Fibroblast of villous mesenchyme (primary cell): ENCODE measurements at regions not wholly inside any gene's neighbourhood (a gene's known extent, or its start where the extent isn't known, plus 50 kb on each side); places are given as distances from the start of the nearest gene placed in this dataset.
A peak's percentile ranks its signal among the peaks of the same experiment; 100 is the strongest.

ENCODE experiments used
- DNase-seq: peaks from one replicate; pipeline ENCODE4 v3.0.0-alpha.2; 2010; ENCODE audit warnings: low read depth
- H3K4me3 ChIP-seq: 2 replicates; pipeline ENCODE4 v1.5.1; 2011; ENCODE audit warnings: low read depth, mild to moderate bottlenecking, low read length
- TF ChIP-seq, protein P1 (sequence below): IDR thresholded peaks from 2 replicates; pipeline ENCODE4 v1.5.1; 2012; ENCODE audit warnings: low read depth, mild to moderate bottlenecking, low read length; ENCODE audit not compliant: insufficient read depth

DNA sequence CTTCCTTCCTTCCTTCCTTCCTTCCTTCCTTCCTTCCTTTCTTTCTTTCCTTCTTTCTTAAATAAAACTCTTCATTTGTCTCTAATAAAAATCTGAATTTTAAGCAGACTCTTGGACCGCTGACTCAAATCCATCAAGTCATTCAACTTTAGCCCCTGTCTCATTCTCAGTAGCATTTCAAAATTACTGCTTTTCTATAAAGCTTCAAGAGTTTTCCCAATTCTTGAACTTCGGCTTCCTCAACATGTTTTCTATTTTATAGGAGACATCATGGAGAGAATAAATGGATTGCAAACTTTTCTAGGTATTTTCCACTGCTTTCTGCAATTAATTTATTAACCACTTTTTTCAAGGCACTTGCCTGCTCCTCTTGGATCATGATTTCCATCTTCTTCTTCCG lies 497.1 kb upstream of the GJE1 start:
- no peak for DNase-seq
- H3K4me3 ChIP-seq: no peak overlapping the region
- TF ChIP-seq, protein P1, sequence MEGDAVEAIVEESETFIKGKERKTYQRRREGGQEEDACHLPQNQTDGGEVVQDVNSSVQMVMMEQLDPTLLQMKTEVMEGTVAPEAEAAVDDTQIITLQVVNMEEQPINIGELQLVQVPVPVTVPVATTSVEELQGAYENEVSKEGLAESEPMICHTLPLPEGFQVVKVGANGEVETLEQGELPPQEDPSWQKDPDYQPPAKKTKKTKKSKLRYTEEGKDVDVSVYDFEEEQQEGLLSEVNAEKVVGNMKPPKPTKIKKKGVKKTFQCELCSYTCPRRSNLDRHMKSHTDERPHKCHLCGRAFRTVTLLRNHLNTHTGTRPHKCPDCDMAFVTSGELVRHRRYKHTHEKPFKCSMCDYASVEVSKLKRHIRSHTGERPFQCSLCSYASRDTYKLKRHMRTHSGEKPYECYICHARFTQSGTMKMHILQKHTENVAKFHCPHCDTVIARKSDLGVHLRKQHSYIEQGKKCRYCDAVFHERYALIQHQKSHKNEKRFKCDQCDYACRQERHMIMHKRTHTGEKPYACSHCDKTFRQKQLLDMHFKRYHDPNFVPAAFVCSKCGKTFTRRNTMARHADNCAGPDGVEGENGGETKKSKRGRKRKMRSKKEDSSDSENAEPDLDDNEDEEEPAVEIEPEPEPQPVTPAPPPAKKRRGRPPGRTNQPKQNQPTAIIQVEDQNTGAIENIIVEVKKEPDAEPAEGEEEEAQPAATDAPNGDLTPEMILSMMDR: no peak

DNA sequence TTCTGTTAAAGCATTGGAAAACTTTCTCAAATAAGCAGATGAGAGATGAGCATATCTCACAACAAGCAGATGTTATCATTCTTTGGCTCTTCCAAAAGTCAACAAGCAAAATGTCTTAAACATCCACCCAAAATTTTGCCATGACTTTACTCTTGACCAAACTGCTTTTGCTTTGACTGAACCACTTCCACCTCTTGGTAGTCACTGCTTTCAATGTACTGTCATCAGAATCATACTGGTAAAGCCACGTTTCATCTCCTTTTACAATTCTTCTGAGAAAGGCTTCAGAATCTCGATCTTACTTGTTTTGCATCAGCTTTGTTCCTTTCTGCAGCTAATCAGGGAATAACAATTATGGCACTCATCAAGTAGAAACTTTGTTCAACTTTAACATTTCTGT lies 498.5 kb upstream of the GJE1 start:
- no peak overlapping the region for H3K4me3 ChIP-seq
- TF ChIP-seq, protein P1: no peak
- DNase-seq: peak; percentile 13

DNA sequence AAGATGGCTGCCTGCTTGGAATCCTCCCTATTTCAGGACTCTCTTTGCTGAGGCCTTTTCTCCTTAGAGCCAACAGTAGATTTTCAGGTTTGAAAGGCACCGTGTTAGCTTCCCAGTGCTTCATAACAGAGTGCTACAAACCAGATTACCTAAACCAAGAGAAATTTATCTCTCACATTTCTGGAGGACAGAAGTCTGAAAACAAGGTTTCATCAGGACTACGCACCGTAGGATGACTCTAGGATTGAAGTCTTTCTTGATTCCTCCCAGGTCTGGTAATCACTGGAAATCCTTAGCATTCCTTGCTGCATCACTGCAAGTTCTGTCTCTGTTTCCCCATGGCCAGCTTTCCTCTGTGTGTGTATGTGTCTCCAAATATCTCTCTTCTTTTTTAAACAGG lies 508.4 kb upstream of the GJE1 start:
- TF ChIP-seq, protein P1: no peak
- no peak overlapping the region for H3K4me3 ChIP-seq
- no peak for DNase-seq

DNA sequence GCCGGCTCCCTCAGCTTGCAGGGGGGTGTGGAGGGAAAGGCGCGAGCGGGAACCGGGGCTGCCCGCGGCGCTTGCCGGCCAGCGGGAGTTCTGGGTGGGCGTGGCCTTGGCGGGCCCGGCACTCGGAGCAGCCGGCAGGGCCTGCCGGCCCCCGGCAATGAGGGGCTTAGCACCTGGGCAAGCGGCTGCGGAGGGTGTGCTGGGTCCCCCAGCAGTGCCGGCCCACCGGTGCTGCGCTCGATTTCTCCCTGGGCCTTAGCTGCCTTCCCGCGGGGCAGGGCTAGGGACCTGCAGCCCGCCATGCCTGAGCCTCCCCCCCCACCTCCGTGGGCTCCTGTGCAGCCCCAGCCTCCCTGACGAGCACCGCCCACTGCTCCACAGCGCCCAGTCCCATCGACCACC lies 514.5 kb upstream of the GJE1 start:
- H3K4me3 ChIP-seq: peak overlapping the region; percentile 39
- TF ChIP-seq, protein P1: no peak
- no peak for DNase-seq

DNA sequence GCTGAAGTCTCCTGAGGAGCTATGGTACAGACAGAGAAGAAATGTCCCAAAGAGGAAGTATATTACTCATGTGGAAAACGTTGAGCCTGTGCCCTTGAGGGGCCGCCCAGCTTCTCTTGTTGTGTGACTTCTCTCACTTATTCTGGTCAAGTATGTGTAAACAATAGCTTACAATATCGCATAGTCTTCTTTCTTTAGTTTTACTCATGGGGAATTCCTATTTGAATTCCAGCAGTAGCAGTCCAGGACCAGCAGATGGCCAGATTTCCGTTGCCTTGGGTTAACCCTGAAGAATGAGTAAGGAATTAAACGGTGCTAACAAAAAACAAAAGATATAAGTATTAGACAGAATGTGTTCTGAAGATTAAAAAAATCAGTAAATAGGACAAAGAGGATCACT lies 522.0 kb upstream of the GJE1 start:
- DNase-seq: peak; percentile 31
- TF ChIP-seq, protein P1: peak; percentile 61
- H3K4me3 ChIP-seq: no peak overlapping the region

DNA sequence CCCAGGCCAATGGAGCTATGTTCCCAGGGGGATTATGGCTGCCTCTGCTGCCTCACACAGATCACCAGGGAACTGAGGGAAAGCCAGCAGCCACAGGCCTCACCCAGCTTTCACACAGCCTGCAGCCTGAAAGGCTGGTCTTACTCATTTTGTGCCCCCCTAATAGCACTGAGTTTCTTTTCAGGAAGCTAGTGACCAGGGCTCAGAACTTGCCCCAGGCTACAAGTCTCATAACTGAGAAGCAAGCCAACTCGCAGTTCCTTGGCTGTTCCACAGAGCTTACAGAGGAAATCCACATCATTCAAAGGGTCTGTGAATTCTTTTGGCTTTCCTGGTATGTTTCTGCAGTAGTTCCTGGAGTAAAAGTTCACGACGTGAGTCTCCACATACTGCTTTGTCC lies 524.8 kb upstream of the GJE1 start:
- TF ChIP-seq, protein P1: no peak
- no peak overlapping the region for H3K4me3 ChIP-seq
- DNase-seq: no peak

DNA sequence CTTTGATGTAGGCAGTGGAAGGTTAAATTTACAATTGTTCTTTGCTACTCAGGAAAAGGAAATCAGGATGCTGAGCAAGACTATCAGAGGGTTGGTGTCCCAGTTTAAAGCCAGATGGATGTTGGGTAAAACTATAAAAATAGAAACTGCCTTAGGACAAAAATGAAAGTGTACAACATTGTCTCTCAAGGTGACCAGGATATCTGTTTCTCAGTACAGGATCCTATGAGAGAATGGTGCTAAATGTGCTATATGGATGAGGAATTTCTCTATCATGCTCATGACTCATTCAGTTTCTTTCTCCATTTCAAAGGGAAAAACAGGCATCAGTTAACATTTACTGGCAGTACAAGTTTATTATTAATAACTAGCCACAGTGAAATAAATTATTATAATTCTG lies 534.2 kb upstream of the GJE1 start:
- no peak overlapping the region for H3K4me3 ChIP-seq
- DNase-seq: peak; percentile 20
- TF ChIP-seq, protein P1: no peak
